ENCODE measurements at regions not wholly inside any gene's neighbourhood (a gene's known extent, or its start where the extent isn't known, plus 50 kb on each side); places are given as distances from the start of the nearest gene placed in this dataset.
A peak's percentile ranks its signal among the peaks of the same experiment; 100 is the strongest.
"Not testable (repeated sequence)": the region's sequence is repeated elsewhere in the genome, so short reads cannot be mapped to it uniquely, and the experiment has no call there.

DNA sequence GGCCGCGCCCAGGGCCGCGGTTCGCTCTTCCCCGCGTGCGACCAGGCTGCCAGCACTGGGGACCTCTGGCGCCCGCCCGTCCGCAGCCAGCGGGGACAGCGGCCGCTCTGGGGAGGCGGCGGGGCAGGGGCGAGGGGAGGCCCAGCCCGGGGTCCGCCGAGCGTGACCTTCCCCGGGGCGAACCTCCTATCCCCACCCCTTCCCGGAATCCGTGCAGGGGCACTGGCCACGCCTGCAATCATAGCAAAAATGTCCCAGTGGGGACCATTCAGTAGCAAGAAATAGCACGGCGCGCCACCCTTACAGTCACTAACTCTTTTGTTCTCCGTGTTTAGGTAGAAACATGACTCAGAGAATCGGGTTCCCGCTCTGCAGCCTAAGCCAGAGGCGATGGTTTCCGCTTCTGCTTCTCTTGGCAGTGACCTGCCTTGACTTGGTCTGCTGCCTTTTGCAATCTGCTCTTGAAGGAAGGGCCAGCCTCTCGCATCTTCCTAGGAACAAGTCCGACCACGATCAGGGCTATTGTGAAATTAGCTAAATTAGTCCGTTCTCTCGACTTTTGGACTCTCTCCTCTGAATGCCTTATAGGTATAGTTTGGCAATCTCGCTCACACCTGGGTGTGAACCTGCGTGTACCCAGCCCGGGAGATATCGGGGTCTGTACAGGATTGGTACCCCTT lies 79.3 kb upstream of the ACBD5 start:
- TF ChIP-seq, protein P1, sequence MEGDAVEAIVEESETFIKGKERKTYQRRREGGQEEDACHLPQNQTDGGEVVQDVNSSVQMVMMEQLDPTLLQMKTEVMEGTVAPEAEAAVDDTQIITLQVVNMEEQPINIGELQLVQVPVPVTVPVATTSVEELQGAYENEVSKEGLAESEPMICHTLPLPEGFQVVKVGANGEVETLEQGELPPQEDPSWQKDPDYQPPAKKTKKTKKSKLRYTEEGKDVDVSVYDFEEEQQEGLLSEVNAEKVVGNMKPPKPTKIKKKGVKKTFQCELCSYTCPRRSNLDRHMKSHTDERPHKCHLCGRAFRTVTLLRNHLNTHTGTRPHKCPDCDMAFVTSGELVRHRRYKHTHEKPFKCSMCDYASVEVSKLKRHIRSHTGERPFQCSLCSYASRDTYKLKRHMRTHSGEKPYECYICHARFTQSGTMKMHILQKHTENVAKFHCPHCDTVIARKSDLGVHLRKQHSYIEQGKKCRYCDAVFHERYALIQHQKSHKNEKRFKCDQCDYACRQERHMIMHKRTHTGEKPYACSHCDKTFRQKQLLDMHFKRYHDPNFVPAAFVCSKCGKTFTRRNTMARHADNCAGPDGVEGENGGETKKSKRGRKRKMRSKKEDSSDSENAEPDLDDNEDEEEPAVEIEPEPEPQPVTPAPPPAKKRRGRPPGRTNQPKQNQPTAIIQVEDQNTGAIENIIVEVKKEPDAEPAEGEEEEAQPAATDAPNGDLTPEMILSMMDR (IDR thresholded peaks at IDR 0.05; ENCODE audit: low read depth, low read length) = no peak
- peak; percentile 3 for DNase-seq (ENCODE audit: extremely low read depth, low read depth)

DNA sequence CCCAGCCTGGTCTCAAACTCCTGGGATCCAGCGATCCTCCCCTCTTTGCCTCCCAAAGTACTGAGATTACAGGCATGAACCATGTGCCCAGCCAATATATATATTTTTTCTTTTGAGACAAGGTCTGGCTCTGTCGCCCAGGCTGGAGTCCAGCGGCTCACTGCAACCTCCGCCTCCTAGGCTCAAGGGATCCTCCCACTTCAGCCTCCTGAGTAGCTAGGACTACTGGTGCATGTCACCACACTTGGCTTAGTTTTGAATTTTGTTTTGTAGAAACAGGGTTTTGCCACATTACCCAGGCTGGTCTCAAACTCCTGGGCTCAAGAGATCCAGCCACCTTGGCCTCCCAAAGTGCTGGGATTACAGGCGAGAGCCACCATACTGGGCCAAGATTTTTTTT lies 78.5 kb upstream of the ACBD5 start:
- not testable (repeated sequence) for DNase-seq (ENCODE audit: extremely low read depth, low read depth)

DNA sequence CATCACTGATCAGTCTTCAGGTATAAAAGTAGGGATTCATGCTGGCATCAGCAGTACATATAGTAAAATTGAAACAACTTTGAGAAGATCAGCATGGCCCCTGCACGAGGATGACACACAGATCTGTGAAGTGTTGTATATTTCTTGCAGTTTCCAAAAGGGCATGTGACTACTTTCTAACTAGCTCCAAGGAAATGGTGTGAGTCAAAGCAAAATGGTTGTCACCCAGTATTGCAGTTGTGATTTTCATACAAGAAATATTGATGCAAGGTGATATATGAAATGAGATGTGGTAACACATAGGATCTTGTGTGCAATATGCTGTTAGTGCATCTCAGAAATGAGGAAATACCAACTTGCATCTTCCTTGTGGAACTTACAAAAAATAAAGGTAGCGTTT lies 74.5 kb upstream of the ACBD5 start:
- DNase-seq (ENCODE audit: extremely low read depth, low read depth) = not testable (repeated sequence)

DNA sequence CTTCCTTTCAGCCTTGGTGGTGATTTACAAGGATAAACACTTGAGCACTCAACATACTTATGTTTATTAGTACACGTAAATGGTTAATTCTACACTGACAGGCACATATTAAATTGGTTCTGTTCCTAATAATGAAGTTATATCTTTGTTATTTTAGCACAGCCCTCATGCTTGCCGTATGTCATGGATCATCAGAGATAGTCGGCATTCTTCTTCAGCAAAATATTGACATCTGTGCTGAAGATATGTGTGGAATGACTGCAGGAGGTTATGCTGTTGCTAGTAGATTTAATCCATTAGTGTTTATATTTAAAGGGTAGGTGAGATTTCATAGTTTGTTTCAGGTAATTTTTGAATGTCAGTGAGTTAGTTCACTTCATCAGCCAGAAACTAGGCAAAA lies 73.0 kb upstream of the ACBD5 start:
- not testable (repeated sequence) for DNase-seq (ENCODE audit: extremely low read depth, low read depth)

DNA sequence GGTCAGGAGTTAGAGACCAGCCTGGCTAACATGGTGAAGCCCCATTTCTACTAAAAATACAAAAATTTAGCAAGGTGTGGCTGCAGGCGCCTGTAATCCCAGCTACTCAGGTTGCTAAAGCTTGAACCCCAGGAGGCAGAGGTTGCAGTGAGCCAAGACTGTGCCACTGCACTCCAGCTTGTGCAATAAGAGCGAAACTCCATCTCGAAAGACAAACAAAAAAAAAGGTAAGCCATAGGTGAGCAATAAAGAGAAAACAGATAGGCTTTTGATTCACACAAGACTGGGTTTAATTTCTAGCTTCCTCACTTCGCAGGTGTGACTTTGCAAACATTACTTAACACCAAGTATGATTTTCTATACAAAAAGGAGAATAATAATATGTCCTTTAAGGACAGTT lies 72.3 kb upstream of the ACBD5 start:
- TF ChIP-seq, protein P1 (IDR thresholded peaks at IDR 0.05; ENCODE audit: low read depth, low read length) = no peak
- DNase-seq (ENCODE audit: extremely low read depth, low read depth) = no peak

DNA sequence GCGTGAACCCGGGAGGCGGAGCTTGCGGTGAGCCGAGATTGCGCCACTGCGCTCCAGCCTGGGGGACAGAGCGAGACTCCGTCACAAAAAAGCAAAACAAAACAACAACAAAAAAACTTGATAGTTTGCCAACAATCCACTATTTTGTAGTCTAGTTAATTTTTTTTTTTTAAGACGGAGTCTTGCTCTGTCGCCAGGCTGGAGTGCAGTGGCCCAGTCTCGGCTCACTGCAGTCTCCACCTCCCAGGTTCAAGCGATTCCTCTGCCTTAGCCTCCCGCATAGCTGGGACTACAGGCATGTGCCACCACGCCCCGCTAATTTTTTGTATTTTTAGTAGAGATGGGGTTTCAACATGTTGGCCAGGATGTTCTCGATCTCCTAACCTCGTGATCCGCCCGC lies 71.2 kb upstream of the ACBD5 start:
- not testable (repeated sequence) for DNase-seq (ENCODE audit: extremely low read depth, low read depth)

DNA sequence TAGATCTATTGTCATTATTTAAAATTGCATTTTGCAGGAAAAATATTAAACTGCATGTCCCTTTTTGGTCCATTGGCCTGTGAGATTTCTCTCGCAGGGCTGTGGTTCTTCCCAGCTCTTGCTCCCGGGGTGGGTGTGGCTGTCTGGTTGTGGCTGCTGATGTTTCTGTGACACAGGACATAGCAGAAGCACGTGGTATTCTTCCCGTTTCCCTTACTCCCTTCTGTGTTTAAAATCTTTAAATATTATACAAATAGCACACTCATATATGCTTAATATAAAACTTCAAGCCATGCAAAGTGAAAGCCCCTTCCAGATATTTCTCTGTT lies 57.9 kb upstream of the ACBD5 start:
- not testable (repeated sequence) for DNase-seq (ENCODE audit: extremely low read depth, low read depth)

DNA sequence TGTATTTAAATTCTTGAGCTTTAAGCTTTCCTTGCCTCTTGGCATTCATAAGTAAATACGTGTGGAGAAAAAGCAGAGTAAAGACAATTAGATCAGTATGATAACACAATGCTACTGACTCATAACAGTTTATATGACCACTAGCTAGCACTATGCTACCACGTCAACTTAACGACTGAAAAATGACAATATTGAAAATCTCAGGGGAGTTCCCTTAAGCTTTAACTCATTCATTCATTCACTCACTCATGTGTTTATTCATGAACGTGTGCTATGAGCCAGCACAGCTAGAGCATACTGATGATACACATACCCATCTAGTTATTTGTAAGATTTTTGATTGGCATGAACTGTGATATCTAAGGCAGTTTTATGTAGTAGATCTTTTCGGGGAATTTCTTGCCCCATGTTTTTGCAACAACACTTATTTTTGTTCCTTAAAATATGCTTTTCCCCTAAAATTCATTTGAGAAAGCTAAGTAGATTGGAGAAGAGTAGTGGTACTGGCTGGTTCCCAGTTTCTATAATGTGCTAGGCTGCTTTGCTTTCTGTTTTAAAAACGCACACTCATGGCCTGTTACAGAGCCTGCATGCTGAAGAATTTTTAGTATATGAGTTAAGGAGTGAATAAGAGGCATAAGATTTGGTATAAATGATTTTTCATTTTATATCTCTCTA lies 57.4 kb upstream of the ACBD5 start:
- TF ChIP-seq, protein P1 (IDR thresholded peaks at IDR 0.05; ENCODE audit: low read depth, low read length) = no peak
- no peak for DNase-seq (ENCODE audit: extremely low read depth, low read depth)

DNA sequence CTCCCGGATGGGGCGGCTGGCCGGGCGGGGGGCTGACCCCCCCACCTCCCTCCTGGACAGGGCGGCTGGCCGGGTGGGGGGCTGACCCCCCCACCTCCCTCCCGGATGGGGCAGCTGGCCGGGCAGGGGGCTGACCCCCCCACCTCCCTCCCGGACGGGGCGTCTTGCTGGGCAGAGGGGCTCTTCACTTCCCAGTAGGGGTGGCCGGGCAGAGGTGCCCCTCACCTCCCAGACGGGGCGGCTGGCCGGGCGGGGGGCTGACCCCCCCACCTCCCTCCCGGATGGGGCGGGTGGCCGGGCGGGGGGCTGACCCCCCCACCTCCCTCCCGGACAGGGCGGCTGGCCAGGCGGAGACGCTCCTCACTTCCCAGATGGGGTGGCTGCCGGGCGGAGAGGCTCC lies 55.7 kb upstream of the ACBD5 start:
- DNase-seq (ENCODE audit: extremely low read depth, low read depth) = not testable (repeated sequence)

DNA sequence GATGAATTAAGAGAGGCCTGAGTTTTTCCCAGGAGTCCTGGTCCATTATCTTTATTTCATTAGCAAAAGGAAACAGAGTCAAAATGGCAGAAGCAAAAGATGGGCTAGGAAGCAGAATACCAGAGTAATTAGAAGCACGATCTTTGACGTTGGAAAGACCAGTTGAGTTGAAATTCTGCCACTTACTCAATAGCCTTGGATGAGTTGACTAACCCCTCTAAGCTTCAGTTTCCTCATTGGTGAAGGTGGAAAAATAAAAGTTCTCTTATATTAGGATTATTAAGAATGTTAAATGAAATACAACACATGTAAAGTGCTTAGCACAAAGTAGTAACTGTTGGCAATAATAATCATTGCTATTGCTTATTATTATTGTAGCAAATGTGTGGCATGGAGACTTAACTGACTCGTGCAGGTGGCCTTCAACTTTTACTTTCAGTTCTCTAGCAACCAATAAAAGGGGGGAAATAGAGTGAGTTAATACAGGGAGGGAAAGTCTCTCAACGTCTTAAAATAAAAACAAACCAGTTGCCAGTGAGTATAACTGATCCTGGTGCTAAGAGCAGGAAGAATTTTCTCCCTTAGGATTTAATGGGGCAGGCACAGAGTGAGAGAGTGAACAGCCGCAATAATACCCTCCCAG lies 50.8 kb upstream of the ACBD5 start:
- not testable (repeated sequence) for DNase-seq (ENCODE audit: extremely low read depth, low read depth)

Measured in AG09319 (cell line).